HEK293 (cell line): ENCODE measurements at regions not wholly inside any gene's neighbourhood (a gene's known extent, or its start where the extent isn't known, plus 50 kb on each side); places are given as distances from the start of the nearest gene placed in this dataset.

Experiments used
- CTCF ChIP-seq: fragments of 450-650 bp; formaldehyde crosslinking; IDR thresholded peaks from 2 replicates; pipeline ENCODE4 v1.5.1; 2016; ENCODE audit warnings: missing biosample characterization, missing genetic modification characterization
- KLF10 ChIP-seq: fragments of 450-650 bp; IDR thresholded peaks from 2 replicates; pipeline ENCODE4 v1.5.1; 2018; ENCODE audit warnings: missing biosample characterization, mild to moderate bottlenecking, missing genetic modification characterization
- REPIN1 ChIP-seq: fragments of 450-650 bp; formaldehyde crosslinking; IDR thresholded peaks from 2 replicates; pipeline ENCODE4 v1.5.1; 2017; ENCODE audit warnings: missing biosample characterization, missing genetic modification characterization, low read depth
- TCF7L2 ChIP-seq: IDR thresholded peaks from 2 replicates; pipeline ENCODE4 v1.6.1; 2011; ENCODE audit warnings: low read depth, mild to moderate bottlenecking, inconsistent platforms, low read length, moderate library complexity, borderline replicate concordance
- YY1 ChIP-seq: fragments of 450-650 bp; formaldehyde crosslinking; IDR thresholded peaks from 2 replicates; pipeline ENCODE4 v1.5.1; 2018; ENCODE audit warnings: missing biosample characterization, missing genetic modification characterization
- ZFP69B ChIP-seq: fragments of 450-650 bp; formaldehyde crosslinking; IDR thresholded peaks from 2 replicates; pipeline ENCODE4 v1.5.1; 2016; ENCODE audit warnings: missing biosample characterization, missing genetic modification characterization
- ZNF133 ChIP-seq: fragments of 450-650 bp; formaldehyde crosslinking; IDR thresholded peaks from 2 replicates; pipeline ENCODE4 v1.5.1; 2016; ENCODE audit warnings: missing biosample characterization, missing genetic modification characterization
- ZNF580 ChIP-seq: fragments of 450-650 bp; formaldehyde crosslinking; IDR thresholded peaks from 2 replicates; pipeline ENCODE4 v1.5.1; 2016; ENCODE audit warnings: missing biosample characterization, missing genetic modification characterization
- ZNF76 ChIP-seq: fragments of 450-650 bp; formaldehyde crosslinking; IDR thresholded peaks from 2 replicates; pipeline ENCODE4; 2016; ENCODE audit warnings: low read depth, missing biosample characterization, missing genetic modification characterization, borderline replicate concordance
- ZNF777 ChIP-seq: fragments of 450-650 bp; formaldehyde crosslinking; IDR thresholded peaks from 2 replicates; pipeline ENCODE4 v1.5.1; 2017; ENCODE audit warnings: missing biosample characterization, missing genetic modification characterization, borderline replicate concordance
- TF ChIP-seq, protein P1 (sequence below): fragments of 450-650 bp; formaldehyde crosslinking; IDR thresholded peaks from 2 replicates; pipeline ENCODE4 v1.5.1; 2016; ENCODE audit warnings: missing biosample characterization, missing genetic modification characterization, low read depth
- TF ChIP-seq, protein P2 (sequence below): fragments of 450-650 bp; formaldehyde crosslinking; IDR thresholded peaks from 2 replicates; pipeline ENCODE4 v1.5.1; 2016; ENCODE audit warnings: missing biosample characterization, missing genetic modification characterization
- TF ChIP-seq, protein P3 (sequence below): fragments of 450-650 bp; formaldehyde crosslinking; IDR thresholded peaks from 2 replicates; pipeline ENCODE4 v1.5.1; 2016; ENCODE audit warnings: missing biosample characterization, missing genetic modification characterization

DNA sequence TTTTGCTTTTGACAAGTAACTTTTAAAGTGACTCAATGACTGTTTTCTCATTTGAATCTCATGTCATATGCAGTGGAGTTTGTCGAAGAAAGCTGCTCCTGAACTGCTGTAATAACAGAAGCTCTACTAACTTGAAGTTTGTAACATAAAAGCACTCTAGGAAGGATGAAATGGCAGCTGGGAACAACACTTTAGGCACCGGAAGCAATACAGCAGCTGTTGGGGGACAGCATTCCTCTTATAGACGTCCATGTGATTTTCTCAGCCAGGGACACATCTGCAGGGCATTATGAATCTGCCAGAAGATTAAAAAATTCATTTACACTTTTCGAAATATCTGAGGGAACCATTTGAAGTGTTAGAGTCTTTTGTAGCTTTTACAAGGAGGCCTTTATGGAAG lies 1035.8 kb downstream of the ADGRL3 start:
- TF ChIP-seq ZNF133 (tag by site-specific recombination) = no peak
- no peak for TF ChIP-seq CTCF (tag by site-specific recombination)
- TF ChIP-seq, protein P1, sequence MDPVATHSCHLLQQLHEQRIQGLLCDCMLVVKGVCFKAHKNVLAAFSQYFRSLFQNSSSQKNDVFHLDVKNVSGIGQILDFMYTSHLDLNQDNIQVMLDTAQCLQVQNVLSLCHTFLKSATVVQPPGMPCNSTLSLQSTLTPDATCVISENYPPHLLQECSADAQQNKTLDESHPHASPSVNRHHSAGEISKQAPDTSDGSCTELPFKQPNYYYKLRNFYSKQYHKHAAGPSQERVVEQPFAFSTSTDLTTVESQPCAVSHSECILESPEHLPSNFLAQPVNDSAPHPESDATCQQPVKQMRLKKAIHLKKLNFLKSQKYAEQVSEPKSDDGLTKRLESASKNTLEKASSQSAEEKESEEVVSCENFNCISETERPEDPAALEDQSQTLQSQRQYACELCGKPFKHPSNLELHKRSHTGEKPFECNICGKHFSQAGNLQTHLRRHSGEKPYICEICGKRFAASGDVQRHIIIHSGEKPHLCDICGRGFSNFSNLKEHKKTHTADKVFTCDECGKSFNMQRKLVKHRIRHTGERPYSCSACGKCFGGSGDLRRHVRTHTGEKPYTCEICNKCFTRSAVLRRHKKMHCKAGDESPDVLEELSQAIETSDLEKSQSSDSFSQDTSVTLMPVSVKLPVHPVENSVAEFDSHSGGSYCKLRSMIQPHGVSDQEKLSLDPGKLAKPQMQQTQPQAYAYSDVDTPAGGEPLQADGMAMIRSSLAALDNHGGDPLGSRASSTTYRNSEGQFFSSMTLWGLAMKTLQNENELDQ (tag by site-specific recombination) = no peak
- TF ChIP-seq, protein P2, sequence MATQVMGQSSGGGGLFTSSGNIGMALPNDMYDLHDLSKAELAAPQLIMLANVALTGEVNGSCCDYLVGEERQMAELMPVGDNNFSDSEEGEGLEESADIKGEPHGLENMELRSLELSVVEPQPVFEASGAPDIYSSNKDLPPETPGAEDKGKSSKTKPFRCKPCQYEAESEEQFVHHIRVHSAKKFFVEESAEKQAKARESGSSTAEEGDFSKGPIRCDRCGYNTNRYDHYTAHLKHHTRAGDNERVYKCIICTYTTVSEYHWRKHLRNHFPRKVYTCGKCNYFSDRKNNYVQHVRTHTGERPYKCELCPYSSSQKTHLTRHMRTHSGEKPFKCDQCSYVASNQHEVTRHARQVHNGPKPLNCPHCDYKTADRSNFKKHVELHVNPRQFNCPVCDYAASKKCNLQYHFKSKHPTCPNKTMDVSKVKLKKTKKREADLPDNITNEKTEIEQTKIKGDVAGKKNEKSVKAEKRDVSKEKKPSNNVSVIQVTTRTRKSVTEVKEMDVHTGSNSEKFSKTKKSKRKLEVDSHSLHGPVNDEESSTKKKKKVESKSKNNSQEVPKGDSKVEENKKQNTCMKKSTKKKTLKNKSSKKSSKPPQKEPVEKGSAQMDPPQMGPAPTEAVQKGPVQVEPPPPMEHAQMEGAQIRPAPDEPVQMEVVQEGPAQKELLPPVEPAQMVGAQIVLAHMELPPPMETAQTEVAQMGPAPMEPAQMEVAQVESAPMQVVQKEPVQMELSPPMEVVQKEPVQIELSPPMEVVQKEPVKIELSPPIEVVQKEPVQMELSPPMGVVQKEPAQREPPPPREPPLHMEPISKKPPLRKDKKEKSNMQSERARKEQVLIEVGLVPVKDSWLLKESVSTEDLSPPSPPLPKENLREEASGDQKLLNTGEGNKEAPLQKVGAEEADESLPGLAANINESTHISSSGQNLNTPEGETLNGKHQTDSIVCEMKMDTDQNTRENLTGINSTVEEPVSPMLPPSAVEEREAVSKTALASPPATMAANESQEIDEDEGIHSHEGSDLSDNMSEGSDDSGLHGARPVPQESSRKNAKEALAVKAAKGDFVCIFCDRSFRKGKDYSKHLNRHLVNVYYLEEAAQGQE = no peak
- no peak for TF ChIP-seq ZNF777 (tag by site-specific recombination)
- TF ChIP-seq REPIN1 (tag by site-specific recombination) = no peak
- TF ChIP-seq YY1 (tag by site-specific recombination) = no peak
- TF ChIP-seq ZNF76 (tag by site-specific recombination) = no peak
- no peak for TF ChIP-seq KLF10 (tag by site-specific recombination)
- TF ChIP-seq ZNF580 (tag by site-specific recombination) = no peak
- no peak for TF ChIP-seq TCF7L2
- TF ChIP-seq, protein P3, sequence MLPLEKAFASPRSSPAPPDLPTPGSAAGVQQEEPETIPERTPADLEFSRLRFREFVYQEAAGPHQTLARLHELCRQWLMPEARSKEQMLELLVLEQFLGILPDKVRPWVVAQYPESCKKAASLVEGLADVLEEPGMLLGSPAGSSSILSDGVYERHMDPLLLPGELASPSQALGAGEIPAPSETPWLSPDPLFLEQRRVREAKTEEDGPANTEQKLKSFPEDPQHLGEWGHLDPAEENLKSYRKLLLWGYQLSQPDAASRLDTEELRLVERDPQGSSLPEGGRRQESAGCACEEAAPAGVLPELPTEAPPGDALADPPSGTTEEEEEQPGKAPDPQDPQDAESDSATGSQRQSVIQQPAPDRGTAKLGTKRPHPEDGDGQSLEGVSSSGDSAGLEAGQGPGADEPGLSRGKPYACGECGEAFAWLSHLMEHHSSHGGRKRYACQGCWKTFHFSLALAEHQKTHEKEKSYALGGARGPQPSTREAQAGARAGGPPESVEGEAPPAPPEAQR (tag by site-specific recombination) = no peak
- no peak for TF ChIP-seq ZFP69B (tag by site-specific recombination)
